ENCODE measurements at regions not wholly inside any gene's neighbourhood (a gene's known extent, or its start where the extent isn't known, plus 50 kb on each side); places are given as distances from the start of the nearest gene placed in this dataset.

DNA sequence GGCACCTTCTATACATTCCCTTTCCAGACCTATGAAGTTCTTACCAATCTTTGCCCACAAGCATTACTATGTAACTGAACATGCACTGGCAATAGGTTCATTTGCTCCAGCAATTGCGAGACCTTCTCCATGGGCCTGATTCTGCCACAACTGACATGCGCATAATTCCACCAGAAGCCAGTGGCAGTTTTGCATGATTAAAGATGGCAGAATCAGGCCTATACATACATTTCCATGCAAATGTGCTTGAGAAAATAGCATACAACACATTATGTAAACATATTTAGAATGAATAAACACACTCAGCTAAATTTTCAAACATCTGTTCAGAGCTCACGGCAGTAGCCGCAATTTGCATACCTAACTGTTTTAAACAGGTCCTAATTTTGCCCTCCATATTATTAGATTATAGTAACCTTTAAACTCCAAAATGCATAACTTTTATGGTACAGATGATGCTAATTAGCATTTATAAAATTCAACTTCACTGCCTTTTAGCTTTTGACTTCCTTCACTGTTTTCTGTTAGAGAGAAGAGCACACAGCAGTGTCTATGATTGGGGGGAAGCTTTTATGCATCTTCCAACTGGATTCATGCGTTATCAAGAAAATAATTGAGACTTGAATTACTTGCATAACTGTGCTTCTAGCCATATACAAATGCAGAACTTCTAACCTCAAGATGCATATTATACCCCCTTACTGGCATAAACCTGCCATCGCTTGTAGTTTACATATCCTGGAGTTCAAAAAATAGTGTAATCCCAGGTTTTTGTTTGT is 155.3 kb upstream of the CDH19 start:
- TF ChIP-seq EZH2phosphoT487 (IDR thresholded peaks at IDR 0.05), result no peak
- no peak for TF ChIP-seq CTCF (IDR thresholded peaks at IDR 0.05)
- TF ChIP-seq EZH2 (IDR thresholded peaks at IDR 0.05), result no peak
